ENCODE measurements at regions not wholly inside any gene's neighbourhood (a gene's known extent, or its start where the extent isn't known, plus 50 kb on each side); places are given as distances from the start of the nearest gene placed in this dataset.

- H3K4me3 ChIP-seq (ENCODE audit: low read depth, low read length) = no peak overlapping the region
Measured at GRCh38 chr5:34483442-34484033, 172.6 kb upstream of the RAI14 start.

GRCh38 chr5:34484216-34484920, 171.8 kb upstream of the RAI14 start:
- no peak overlapping the region for H3K4me3 ChIP-seq (ENCODE audit: low read depth, low read length)

- H3K4me3 ChIP-seq (ENCODE audit: low read depth, low read length) = no peak overlapping the region
Measured at GRCh38 chr5:34485768-34486030, 170.4 kb upstream of the RAI14 start.

- H3K4me3 ChIP-seq (ENCODE audit: low read depth, low read length) = no peak overlapping the region
Measured at GRCh38 chr5:34486160-34486848, 169.8 kb upstream of the RAI14 start.

- no peak overlapping the region for H3K4me3 ChIP-seq (ENCODE audit: low read depth, low read length)
Measured at GRCh38 chr5:34486849-34487158, 169.3 kb upstream of the RAI14 start.

- H3K4me3 ChIP-seq (ENCODE audit: low read depth, low read length) = no peak overlapping the region
Measured at GRCh38 chr5:34487159-34487879, 168.8 kb upstream of the RAI14 start.

- H3K4me3 ChIP-seq (ENCODE audit: low read depth, low read length) = no peak overlapping the region
Measured at GRCh38 chr5:34487956-34488355, 168.2 kb upstream of the RAI14 start.

GRCh38 chr5:34488984-34489383, 167.1 kb upstream of the RAI14 start:
- H3K4me3 ChIP-seq (ENCODE audit: low read depth, low read length) = no peak overlapping the region

- H3K4me3 ChIP-seq (ENCODE audit: low read depth, low read length) = no peak overlapping the region
Measured at GRCh38 chr5:34490506-34491250, 165.4 kb upstream of the RAI14 start.

GRCh38 chr5:34491251-34491620, 164.9 kb upstream of the RAI14 start:
- no peak overlapping the region for H3K4me3 ChIP-seq (ENCODE audit: low read depth, low read length)

- no peak overlapping the region for H3K4me3 ChIP-seq (ENCODE audit: low read depth, low read length)
Measured at GRCh38 chr5:34494111-34494755, 161.9 kb upstream of the RAI14 start.

GRCh38 chr5:34495178-34495577, 160.9 kb upstream of the RAI14 start:
- H3K4me3 ChIP-seq (ENCODE audit: low read depth, low read length) = no peak overlapping the region

GRCh38 chr5:34496260-34496691, 159.9 kb upstream of the RAI14 start:
- H3K4me3 ChIP-seq (ENCODE audit: low read depth, low read length) = no peak overlapping the region

- H3K4me3 ChIP-seq (ENCODE audit: low read depth, low read length) = no peak overlapping the region
Measured at GRCh38 chr5:34496701-34497469, 159.2 kb upstream of the RAI14 start.

GRCh38 chr5:34497470-34497808, 158.7 kb upstream of the RAI14 start:
- H3K4me3 ChIP-seq (ENCODE audit: low read depth, low read length) = no peak overlapping the region

- H3K4me3 ChIP-seq (ENCODE audit: low read depth, low read length) = no peak overlapping the region
Measured at GRCh38 chr5:34498572-34498971, 157.6 kb upstream of the RAI14 start.

GRCh38 chr5:34499001-34499734, 157.0 kb upstream of the RAI14 start:
- H3K4me3 ChIP-seq (ENCODE audit: low read depth, low read length) = no peak overlapping the region

- no peak overlapping the region for H3K4me3 ChIP-seq (ENCODE audit: low read depth, low read length)
Measured at GRCh38 chr5:34500236-34500847, 155.8 kb upstream of the RAI14 start.

- H3K4me3 ChIP-seq (ENCODE audit: low read depth, low read length) = no peak overlapping the region
Measured at GRCh38 chr5:34501016-34501415, 155.1 kb upstream of the RAI14 start.
